ENCODE measurements at regions not wholly inside any gene's neighbourhood (a gene's known extent, or its start where the extent isn't known, plus 50 kb on each side); places are given as distances from the start of the nearest gene placed in this dataset.

DNA sequence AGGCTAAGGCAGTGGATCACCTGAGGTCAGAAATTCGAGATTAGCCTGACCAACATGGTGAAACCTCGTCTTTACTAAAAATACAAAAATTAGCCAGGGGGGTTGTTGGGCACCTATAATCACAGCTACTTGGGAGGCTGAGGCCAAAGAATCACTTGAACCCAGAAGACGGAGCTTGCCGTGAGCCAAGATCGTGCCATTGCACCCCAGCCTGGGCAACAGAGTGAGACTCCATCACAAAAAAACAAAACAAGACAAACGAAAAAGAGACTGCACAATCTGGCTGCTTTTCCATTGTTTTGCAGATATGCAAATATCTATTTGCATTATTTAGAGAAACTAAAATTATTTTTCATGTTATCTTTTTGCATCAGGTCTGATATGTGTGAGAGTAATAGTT lies 83.6 kb downstream of the ZNF486 start:
- no peak for DNase-seq (ENCODE audit: low spot score in 2 of 2)
- intact Hi-C loops (cut with DNase I; ENCODE audit: low total_unique reads), result no loop called here
- TF ChIP-seq POLR2A (IDR thresholded peaks at IDR 0.05), result no peak
- TF ChIP-seq, protein P1, sequence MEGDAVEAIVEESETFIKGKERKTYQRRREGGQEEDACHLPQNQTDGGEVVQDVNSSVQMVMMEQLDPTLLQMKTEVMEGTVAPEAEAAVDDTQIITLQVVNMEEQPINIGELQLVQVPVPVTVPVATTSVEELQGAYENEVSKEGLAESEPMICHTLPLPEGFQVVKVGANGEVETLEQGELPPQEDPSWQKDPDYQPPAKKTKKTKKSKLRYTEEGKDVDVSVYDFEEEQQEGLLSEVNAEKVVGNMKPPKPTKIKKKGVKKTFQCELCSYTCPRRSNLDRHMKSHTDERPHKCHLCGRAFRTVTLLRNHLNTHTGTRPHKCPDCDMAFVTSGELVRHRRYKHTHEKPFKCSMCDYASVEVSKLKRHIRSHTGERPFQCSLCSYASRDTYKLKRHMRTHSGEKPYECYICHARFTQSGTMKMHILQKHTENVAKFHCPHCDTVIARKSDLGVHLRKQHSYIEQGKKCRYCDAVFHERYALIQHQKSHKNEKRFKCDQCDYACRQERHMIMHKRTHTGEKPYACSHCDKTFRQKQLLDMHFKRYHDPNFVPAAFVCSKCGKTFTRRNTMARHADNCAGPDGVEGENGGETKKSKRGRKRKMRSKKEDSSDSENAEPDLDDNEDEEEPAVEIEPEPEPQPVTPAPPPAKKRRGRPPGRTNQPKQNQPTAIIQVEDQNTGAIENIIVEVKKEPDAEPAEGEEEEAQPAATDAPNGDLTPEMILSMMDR (IDR thresholded peaks at IDR 0.05), result no peak
- WGBS, 2 donors, result 82 to 86% methylated on average over 6 of the region's 6 CpGs
- H3K4me3 ChIP-seq (ENCODE audit: low read depth, poor library complexity, severe bottlenecking), result no peak overlapping the region

DNA sequence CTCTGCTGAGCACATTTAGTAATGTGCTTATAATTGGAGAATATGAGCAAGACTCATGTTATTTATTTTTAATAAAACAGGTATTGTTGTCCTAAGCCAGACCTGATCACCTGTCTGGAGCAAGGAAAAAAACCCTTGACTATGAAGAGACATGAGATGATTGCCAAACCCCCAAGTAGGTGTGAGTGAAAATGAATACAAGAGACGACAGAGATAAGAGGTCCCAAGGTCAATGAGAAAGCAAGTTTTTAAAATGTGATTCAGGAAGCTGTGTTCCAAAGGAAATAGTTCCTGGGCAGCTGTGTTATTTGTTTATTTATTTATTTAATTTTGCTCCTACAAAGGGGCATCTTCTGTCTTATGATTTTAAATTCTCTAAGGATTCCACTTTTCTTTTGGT lies 83.1 kb downstream of the ZNF486 start:
- H3K4me3 ChIP-seq (ENCODE audit: low read depth, poor library complexity, severe bottlenecking), result no peak overlapping the region
- TF ChIP-seq, protein P1 (IDR thresholded peaks at IDR 0.05), result no peak
- TF ChIP-seq POLR2A (IDR thresholded peaks at IDR 0.05), result no peak
- intact Hi-C loops (cut with DNase I; ENCODE audit: low total_unique reads), result no loop called here
- WGBS, 2 donors, result 56 to 71% methylated on average over 1 of the region's 1 CpG
- no peak for DNase-seq (ENCODE audit: low spot score in 2 of 2)

MicroRNAs encoded in the stretch of these regions (microRNA counts, 767-probe panel; counts per million panel counts)
- 0 to 358 counts per million in 2 donors for microRNA hsa-miR-1270

Small RNA genes in the stretch of these regions (microRNA-seq; reads per million reads assigned to microRNA genes)
- 3.4 reads per million in 2 donors for gene MIR1270 (ENCODE audit: borderline number of aligned reads in 1 of 2, borderline replicate concordance in 2 of 2)

Data from lower leg skin (tissue), 4 donors.